GM23338 (cell line): ENCODE measurements at regions not wholly inside any gene's neighbourhood (a gene's known extent, or its start where the extent isn't known, plus 50 kb on each side); places are given as distances from the start of the nearest gene placed in this dataset.
"Not testable (repeated sequence)": the region's sequence is repeated elsewhere in the genome, so short reads cannot be mapped to it uniquely, and the experiment has no call there.

ENCODE experiments used
- ATAC-seq: fragments of 200-7000 bp; cut with Tn5 transposase; 3 replicates; pipeline ENCODE4 v1.9.1; 2020
- DNase-seq: peaks from one replicate; pipeline ENCODE4 v3.0.0-alpha.2; 2015; ENCODE audit warnings: low spot score
- H2AFZ ChIP-seq: fragments of 200-600 bp; sonication (generic); 2 replicates; pipeline ENCODE4 v1.8.0; 2016; ENCODE audit warnings: antibody characterized with exemption, mild to moderate bottlenecking, moderate library complexity
- H3F3A ChIP-seq: fragments of 200-600 bp; sonication (generic); replicated peaks from 2 replicates; pipeline ENCODE4 v1.8.0; 2017; ENCODE audit warnings: antibody characterized with exemption, mixed run types, low read depth
- H3K27ac ChIP-seq: fragments of 200-600 bp; sonication (generic); 2 replicates; pipeline ENCODE4 v1.6.1; 2016; ENCODE audit warnings: low read depth
- H3K27me3 ChIP-seq: fragments of 200-600 bp; sonication (generic); 2 replicates; pipeline ENCODE4 v1.8.0; 2016; ENCODE audit warnings: mild to moderate bottlenecking, mixed run types, moderate library complexity; ENCODE audit not compliant: insufficient read depth
- H3K36me3 ChIP-seq: fragments of 200-600 bp; sonication (generic); 2 replicates; pipeline ENCODE4 v1.8.0; 2016; ENCODE audit warnings: mild to moderate bottlenecking; ENCODE audit not compliant: insufficient read depth
- H3K4me1 ChIP-seq: fragments of 200-600 bp; sonication (generic); 2 replicates; pipeline ENCODE4 v1.8.0; 2016; ENCODE audit warnings: mild to moderate bottlenecking, moderate library complexity; ENCODE audit not compliant: insufficient read depth
- H3K4me2 ChIP-seq: fragments of 200-600 bp; sonication (generic); 2 replicates; pipeline ENCODE4 v1.7.1; 2017; ENCODE audit warnings: mixed run types
- H3K4me3 ChIP-seq: fragments of 200-600 bp; sonication (generic); 2 replicates; pipeline ENCODE4 v1.6.1; 2016; ENCODE audit warnings: mixed run types
- H3K79me2 ChIP-seq: fragments of 200-600 bp; sonication (generic); replicated peaks from 2 replicates; pipeline ENCODE4 v1.8.0; 2017; ENCODE audit warnings: mild to moderate bottlenecking; ENCODE audit not compliant: insufficient read depth
- H3K9me2 ChIP-seq: fragments of 200-600 bp; sonication (generic); 2 replicates; pipeline ENCODE4 v1.8.0; 2017; ENCODE audit not compliant: insufficient read depth
- H4K20me1 ChIP-seq: fragments of 200-600 bp; sonication (generic); replicated peaks from 2 replicates; pipeline ENCODE4 v1.8.0; 2017; ENCODE audit warnings: mild to moderate bottlenecking; ENCODE audit not compliant: insufficient read depth
- H3K27ac Mint-ChIP-seq: 2 replicates; pipeline ENCODE4 v1.8.0; 2020; ENCODE audit warnings: inconsistent platforms, mild to moderate bottlenecking, moderate library complexity, mixed read lengths
- H3K27me3 Mint-ChIP-seq: 3 replicates; pipeline ENCODE4 v1.8.0; 2022; ENCODE audit warnings: low read depth, mild to moderate bottlenecking, moderate library complexity, mixed read lengths, inconsistent platforms; ENCODE audit not compliant: insufficient read depth, poor library complexity
- H3K36me3 Mint-ChIP-seq: 3 replicates; pipeline ENCODE4 v1.8.0; 2021; ENCODE audit warnings: low read depth, mild to moderate bottlenecking, inconsistent platforms, moderate library complexity, mixed read lengths
- H3K4me1 Mint-ChIP-seq: 3 replicates; pipeline ENCODE4 v1.8.0; 2020; ENCODE audit warnings: mild to moderate bottlenecking, inconsistent platforms, mixed read lengths
- H3K4me3 Mint-ChIP-seq: 3 replicates; pipeline ENCODE4 v1.8.0; 2021; ENCODE audit warnings: moderate library complexity, mild to moderate bottlenecking, inconsistent platforms, mixed read lengths
- H3K9me3 Mint-ChIP-seq: 3 replicates; pipeline ENCODE4 v1.8.0; 2020; ENCODE audit warnings: moderate library complexity, mild to moderate bottlenecking, inconsistent platforms, mixed read lengths
- CREB1 ChIP-seq: fragments of 250-450 bp; sonication (Bioruptor Pico); IDR thresholded peaks from 2 replicates; pipeline ENCODE4 v1.5.0; 2020; ENCODE audit warnings: low read depth, mild to moderate bottlenecking, moderate library complexity
- EZH2 ChIP-seq: fragments of 200-600 bp; sonication (generic); IDR thresholded peaks from one replicate; pipeline ENCODE4 v1.8.0; 2017; ENCODE audit warnings: antibody characterized with exemption, mild to moderate bottlenecking, low read depth; ENCODE audit not compliant: unreplicated experiment
- EZH2phosphoT487 ChIP-seq: fragments of 200-600 bp; sonication (generic); IDR thresholded peaks from one replicate; pipeline ENCODE4 v1.8.1; 2018; ENCODE audit warnings: antibody characterized with exemption; ENCODE audit not compliant: unreplicated experiment
- JUNB ChIP-seq: IDR thresholded peaks from one replicate; pipeline ENCODE4 v1.6.1; 2016; ENCODE audit warnings: antibody characterized with exemption; ENCODE audit not compliant: unreplicated experiment
- POLR2AphosphoS5 ChIP-seq: IDR thresholded peaks from 2 replicates; pipeline ENCODE4 v1.6.1; 2016; ENCODE audit warnings: antibody characterized with exemption, low read depth
- ZNF331 ChIP-seq: fragments of 250-450 bp; sonication (Bioruptor Pico); IDR thresholded peaks from 2 replicates; pipeline ENCODE4 v1.5.0; 2020; ENCODE audit warnings: low read depth, mild to moderate bottlenecking, moderate library complexity
- ZNF462 ChIP-seq: fragments of 250-450 bp; sonication (Bioruptor Pico); IDR thresholded peaks from 2 replicates; pipeline ENCODE4 v1.5.0; 2020; ENCODE audit warnings: mild to moderate bottlenecking, moderate library complexity
- TF ChIP-seq, protein P1 (sequence below), 2 experiments: fragments of 200-600 bp in 1 of 2; sonication (generic) in 1 of 2; conservative IDR thresholded peaks; 2 replicates each; pipeline versions ENCODE4 v1.5.1 to v1.6.1; 2016 to 2017; ENCODE audit warnings: antibody characterized with exemption in 2 of 2, low read depth in 2 of 2, mild to moderate bottlenecking in 2 of 2, moderate library complexity in 1 of 2

GRCh38 chr7:79998363-79998762 is 136.3 kb upstream of the GNAI1 start (continued):
- TF ChIP-seq ZNF462 (CRISPR knock-in tag), result no peak
- TF ChIP-seq, protein P1, sequence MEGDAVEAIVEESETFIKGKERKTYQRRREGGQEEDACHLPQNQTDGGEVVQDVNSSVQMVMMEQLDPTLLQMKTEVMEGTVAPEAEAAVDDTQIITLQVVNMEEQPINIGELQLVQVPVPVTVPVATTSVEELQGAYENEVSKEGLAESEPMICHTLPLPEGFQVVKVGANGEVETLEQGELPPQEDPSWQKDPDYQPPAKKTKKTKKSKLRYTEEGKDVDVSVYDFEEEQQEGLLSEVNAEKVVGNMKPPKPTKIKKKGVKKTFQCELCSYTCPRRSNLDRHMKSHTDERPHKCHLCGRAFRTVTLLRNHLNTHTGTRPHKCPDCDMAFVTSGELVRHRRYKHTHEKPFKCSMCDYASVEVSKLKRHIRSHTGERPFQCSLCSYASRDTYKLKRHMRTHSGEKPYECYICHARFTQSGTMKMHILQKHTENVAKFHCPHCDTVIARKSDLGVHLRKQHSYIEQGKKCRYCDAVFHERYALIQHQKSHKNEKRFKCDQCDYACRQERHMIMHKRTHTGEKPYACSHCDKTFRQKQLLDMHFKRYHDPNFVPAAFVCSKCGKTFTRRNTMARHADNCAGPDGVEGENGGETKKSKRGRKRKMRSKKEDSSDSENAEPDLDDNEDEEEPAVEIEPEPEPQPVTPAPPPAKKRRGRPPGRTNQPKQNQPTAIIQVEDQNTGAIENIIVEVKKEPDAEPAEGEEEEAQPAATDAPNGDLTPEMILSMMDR (conservative IDR thresholded peaks at IDR 0.05; ENCODE audit: low read depth in 2 of 2), result no peak

DNA sequence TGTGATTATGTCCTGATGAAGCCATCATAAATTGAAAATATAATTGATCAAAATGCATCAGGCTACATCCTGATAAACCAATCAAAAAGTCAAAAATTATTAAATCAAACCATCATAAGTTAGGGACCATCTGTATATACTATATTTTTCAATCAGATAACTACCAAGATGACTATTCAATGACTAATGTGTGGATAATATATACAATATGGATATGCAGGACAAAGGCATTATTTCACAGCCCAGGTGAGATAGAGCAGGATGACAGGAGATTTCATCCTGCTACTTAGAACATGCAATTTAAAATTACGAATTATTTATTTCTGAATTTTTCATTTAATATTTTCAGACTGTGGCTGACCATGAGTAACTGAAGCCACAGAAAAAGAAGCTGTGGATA is 137.3 kb upstream of the GNAI1 start:
- no peaks in the 10 kb centered on the region for H3F3A ChIP-seq
- H4K20me1 ChIP-seq, result no peaks in the 10 kb centered on the region
- Mint-ChIP-seq H3K36me3 (no peaks in the 10 kb centered on the region), H3K27ac (no peak overlapping the region), H3K4me1 (no peaks in the 10 kb centered on the region), H3K27me3 (no peaks in the 10 kb centered on the region), H3K4me3 (no peak overlapping the region), H3K9me3 (no peaks in the 10 kb centered on the region)
- H3K27me3 ChIP-seq, result no peaks in the 10 kb centered on the region
- no peaks in the 10 kb centered on the region for H3K36me3 ChIP-seq
- H3K4me3 ChIP-seq, result no peak overlapping the region
- no peaks in the 10 kb centered on the region for H3K79me2 ChIP-seq
- ATAC-seq (no peak), DNase-seq (no peak)
- no peak overlapping the region for H2AFZ ChIP-seq
- no peaks in the 10 kb centered on the region for H3K9me2 ChIP-seq
- TF ChIP-seq CREB1 (CRISPR knock-in tag), result no peak
- no peak for TF ChIP-seq ZNF331 (CRISPR knock-in tag)
- TF ChIP-seq EZH2, result no peak
- TF ChIP-seq, protein P1 (conservative IDR thresholded peaks at IDR 0.05; ENCODE audit: low read depth in 2 of 2), result no peak
- no peak for TF ChIP-seq EZH2phosphoT487
- TF ChIP-seq POLR2AphosphoS5, result no peak
- no peak for TF ChIP-seq JUNB
- H3K4me2 ChIP-seq, result no peak overlapping the region
- H3K4me1 ChIP-seq, result no peaks in the 10 kb centered on the region
- H3K27ac ChIP-seq, result no peak overlapping the region

- not testable (repeated sequence) for H3K27me3 Mint-ChIP-seq, H3K4me2 ChIP-seq, H3K9me2 ChIP-seq, H3K79me2 ChIP-seq, H3K36me3 Mint-ChIP-seq, H3F3A ChIP-seq, DNase-seq, H2AFZ ChIP-seq, H4K20me1 ChIP-seq, H3K27me3 ChIP-seq, H3K4me1 Mint-ChIP-seq, H3K4me1 ChIP-seq, H3K4me3 ChIP-seq, H3K27ac Mint-ChIP-seq, ATAC-seq, H3K4me3 Mint-ChIP-seq, H3K36me3 ChIP-seq, H3K9me3 Mint-ChIP-seq, H3K27ac ChIP-seq
Measured at GRCh38 chr7:79995741-79996140, 138.9 kb upstream of the GNAI1 start.
